ENCODE measurements at regions not wholly inside any gene's neighbourhood (a gene's known extent, or its start where the extent isn't known, plus 50 kb on each side); places are given as distances from the start of the nearest gene placed in this dataset.

DNA sequence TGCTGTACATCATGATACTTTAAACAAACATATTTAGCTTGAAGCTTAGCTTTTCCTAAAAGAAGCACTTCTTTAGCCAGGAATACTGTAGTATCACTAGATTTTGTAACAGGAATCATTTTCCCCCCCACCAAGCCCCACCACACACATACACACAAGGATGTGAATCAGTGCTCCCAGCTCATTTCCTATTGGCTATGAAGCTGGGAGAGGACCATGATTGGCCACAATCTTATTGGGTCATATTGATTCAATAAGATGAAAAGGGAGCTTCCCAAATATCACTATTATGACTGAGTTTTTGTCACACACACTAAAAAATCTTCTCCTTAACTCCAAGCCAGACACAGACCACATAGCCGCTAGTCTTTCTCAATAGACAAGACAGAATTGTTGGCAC lies 140.5 kb upstream of the TNFAIP3 start:
- H3K9ac ChIP-seq (ENCODE audit: low read length), result no peak overlapping the region
- no peak for DNase-seq
- H3K27ac ChIP-seq (ENCODE audit: low read length), result no peak overlapping the region
- no peaks in the 10 kb centered on the region for H3K9me2 ChIP-seq (replicated peaks; ENCODE audit: insufficient read depth, low read length)
- H3K9me3 ChIP-seq (ENCODE audit: low read length), result no peaks in the 10 kb centered on the region
- H3K4me2 ChIP-seq (ENCODE audit: low read depth, low read length, poor library complexity, severe bottlenecking), result no peak overlapping the region
- H3K79me2 ChIP-seq (ENCODE audit: low read length), result no peaks in the 10 kb centered on the region
- no peak overlapping the region for H2AFZ ChIP-seq (ENCODE audit: low read length)
- no peaks in the 10 kb centered on the region for H4K20me1 ChIP-seq (ENCODE audit: insufficient read depth, low read depth, low read length)
- H3K4me1 ChIP-seq (ENCODE audit: low read length), result no peaks in the 10 kb centered on the region
- no peaks in the 10 kb centered on the region for H3K27me3 ChIP-seq (ENCODE audit: low read length)
- H3K36me3 ChIP-seq (ENCODE audit: insufficient read depth, low read length), result no peaks in the 10 kb centered on the region
- H3K4me3 ChIP-seq (ENCODE audit: low read length), result no peak overlapping the region

DNA sequence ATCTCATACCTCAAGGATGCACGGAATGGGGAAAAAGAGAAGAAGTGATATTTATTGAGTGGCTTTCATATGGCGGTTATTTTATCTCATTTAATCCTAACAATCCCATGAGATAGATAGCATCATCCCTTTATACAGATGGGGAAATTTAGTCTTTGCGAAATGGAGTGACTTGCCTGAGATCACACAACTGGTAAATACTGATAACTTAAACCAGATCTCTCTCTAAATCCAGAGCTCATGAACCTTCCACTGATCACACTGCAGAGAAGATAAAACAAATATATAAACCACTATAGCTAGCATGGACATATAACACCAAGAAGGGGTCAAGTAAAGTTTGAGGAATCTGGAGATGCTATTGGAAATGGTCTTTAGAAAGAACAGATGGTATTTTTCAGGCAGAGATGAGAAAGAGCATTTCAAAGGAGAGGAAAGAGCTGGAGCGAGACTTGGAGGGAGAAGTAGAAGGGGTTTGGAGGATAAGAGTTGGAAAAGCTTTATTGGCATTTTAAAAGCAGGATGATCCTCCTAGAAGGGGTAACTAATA lies 139.8 kb upstream of the TNFAIP3 start:
- Histone ChIP-seq H3K4me1 (ENCODE audit: low read length) (no peaks in the 10 kb centered on the region), H3K9ac (ENCODE audit: low read length) (no peak overlapping the region), H3K4me3 (ENCODE audit: low read length) (no peak overlapping the region), H2AFZ (ENCODE audit: low read length) (no peak overlapping the region), H3K27ac (ENCODE audit: low read length) (no peak overlapping the region), H3K9me3 (ENCODE audit: low read length) (no peaks in the 10 kb centered on the region), H3K27me3 (ENCODE audit: low read length) (no peaks in the 10 kb centered on the region), H4K20me1 (ENCODE audit: insufficient read depth, low read depth, low read length) (no peaks in the 10 kb centered on the region), H3K9me2 (replicated peaks; ENCODE audit: insufficient read depth, low read length) (no peaks in the 10 kb centered on the region), H3K36me3 (ENCODE audit: insufficient read depth, low read length) (no peaks in the 10 kb centered on the region), H3K79me2 (ENCODE audit: low read length) (no peaks in the 10 kb centered on the region), H3K4me2 (ENCODE audit: low read depth, low read length, poor library complexity, severe bottlenecking) (no peak overlapping the region)
- DNase-seq, result no peak

DNA sequence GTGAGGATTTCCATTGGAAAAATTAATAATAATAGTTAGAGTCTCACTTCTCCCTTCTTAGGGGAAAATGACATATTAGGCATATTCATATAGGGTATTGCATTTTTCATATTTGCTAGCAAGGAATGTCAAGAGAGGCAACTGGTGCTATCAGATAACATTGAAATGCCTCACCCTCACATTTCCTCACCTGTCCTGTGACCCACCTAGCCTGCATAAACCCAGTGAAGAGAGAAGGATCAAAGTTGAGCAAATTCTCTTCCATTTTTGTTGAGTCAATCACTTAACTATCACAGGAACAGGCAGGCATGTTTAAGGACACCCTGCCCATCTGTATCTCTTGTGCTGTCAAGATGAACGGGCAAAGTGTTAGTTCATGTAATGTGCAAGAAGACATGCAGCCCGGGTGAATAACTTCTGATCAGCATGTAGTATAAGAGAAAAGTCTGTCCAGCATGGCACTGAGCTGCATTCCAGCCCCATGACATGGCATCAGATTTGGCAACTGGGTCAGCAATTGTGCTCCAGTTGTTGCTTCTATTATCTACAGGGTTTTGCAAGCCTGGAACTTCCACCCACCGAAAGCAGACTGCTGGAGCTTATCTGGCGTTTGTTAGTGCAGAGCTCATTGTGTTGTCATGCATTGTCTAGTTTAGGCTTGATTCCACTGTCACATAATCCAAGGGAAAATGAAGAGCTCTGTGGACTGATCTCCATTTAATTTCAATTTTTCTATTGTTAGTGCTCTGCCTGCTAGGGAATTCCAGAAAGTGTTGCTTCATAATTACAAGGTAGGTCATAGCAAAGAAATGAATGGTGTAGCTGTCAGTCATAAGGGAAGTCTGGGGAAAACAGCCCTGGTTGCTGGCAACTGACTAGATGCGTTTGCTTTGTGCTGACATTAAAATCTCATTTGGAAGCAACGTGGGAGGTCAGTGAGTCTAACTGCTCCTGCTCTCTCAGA lies 138.4 kb upstream of the TNFAIP3 start:
- DNase-seq, result no peak
- Histone ChIP-seq H3K27me3 (ENCODE audit: low read length) (no peaks in the 10 kb centered on the region), H3K4me2 (ENCODE audit: low read depth, low read length, poor library complexity, severe bottlenecking) (no peak overlapping the region), H2AFZ (ENCODE audit: low read length) (no peak overlapping the region), H3K9me3 (ENCODE audit: low read length) (no peaks in the 10 kb centered on the region), H3K27ac (ENCODE audit: low read length) (no peak overlapping the region), H4K20me1 (ENCODE audit: insufficient read depth, low read depth, low read length) (no peaks in the 10 kb centered on the region), H3K4me1 (ENCODE audit: low read length) (no peaks in the 10 kb centered on the region), H3K9me2 (replicated peaks; ENCODE audit: insufficient read depth, low read length) (no peaks in the 10 kb centered on the region), H3K79me2 (ENCODE audit: low read length) (no peaks in the 10 kb centered on the region), H3K36me3 (ENCODE audit: insufficient read depth, low read length) (no peaks in the 10 kb centered on the region), H3K9ac (ENCODE audit: low read length) (no peak overlapping the region), H3K4me3 (ENCODE audit: low read length) (no peak overlapping the region)

DNA sequence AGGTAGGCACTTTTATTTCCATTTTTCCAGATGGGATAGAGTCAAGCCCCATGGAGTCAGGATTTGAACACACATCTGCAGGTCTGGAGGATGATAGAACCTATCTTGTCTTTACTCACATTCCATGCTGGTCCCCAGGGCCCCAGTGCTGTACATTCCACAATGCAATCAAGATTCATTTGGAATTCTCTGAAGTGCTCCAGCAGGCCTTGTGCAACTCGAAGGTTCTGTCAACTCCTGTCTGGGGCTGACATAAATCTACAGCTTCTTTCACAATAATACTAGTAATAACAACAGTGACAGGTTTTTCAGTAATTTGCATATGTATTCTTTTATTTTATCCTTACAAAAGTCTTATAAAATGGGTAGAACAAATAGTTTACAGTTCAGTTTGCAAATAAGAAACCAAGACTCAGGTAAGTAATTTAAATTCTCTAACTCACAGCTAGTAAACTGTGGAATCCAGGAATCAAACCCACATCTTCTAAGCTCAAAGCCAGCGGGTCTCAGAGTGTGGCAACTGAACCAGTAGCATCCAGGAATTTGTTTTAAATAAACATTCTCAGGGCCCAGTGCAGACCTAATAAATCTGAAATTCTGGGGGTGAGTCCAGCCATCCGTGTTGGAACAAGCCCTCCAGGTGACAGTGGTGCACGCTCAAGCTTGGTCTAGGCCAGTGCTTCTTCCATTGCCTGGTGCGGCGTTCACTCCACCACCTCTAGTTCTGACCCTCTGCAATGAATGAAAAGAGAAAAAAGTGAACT lies 137.0 kb upstream of the TNFAIP3 start:
- H3K4me1 ChIP-seq (ENCODE audit: low read length), result peaks cover 7% of the 10 kb centered on the region
- no peaks in the 10 kb centered on the region for H3K79me2 ChIP-seq (ENCODE audit: low read length)
- no peaks in the 10 kb centered on the region for H3K9me3 ChIP-seq (ENCODE audit: low read length)
- H2AFZ ChIP-seq (ENCODE audit: low read length), result no peak overlapping the region
- H3K4me3 ChIP-seq (ENCODE audit: low read length), result no peak overlapping the region
- no peak overlapping the region for H3K9ac ChIP-seq (ENCODE audit: low read length)
- no peak overlapping the region for H3K27ac ChIP-seq (ENCODE audit: low read length)
- no peak overlapping the region for H3K4me2 ChIP-seq (ENCODE audit: low read depth, low read length, poor library complexity, severe bottlenecking)
- no peaks in the 10 kb centered on the region for H3K9me2 ChIP-seq (replicated peaks; ENCODE audit: insufficient read depth, low read length)
- no peaks in the 10 kb centered on the region for H4K20me1 ChIP-seq (ENCODE audit: insufficient read depth, low read depth, low read length)
- no peak for DNase-seq
- H3K27me3 ChIP-seq (ENCODE audit: low read length), result no peaks in the 10 kb centered on the region
- no peaks in the 10 kb centered on the region for H3K36me3 ChIP-seq (ENCODE audit: insufficient read depth, low read length)

DNA sequence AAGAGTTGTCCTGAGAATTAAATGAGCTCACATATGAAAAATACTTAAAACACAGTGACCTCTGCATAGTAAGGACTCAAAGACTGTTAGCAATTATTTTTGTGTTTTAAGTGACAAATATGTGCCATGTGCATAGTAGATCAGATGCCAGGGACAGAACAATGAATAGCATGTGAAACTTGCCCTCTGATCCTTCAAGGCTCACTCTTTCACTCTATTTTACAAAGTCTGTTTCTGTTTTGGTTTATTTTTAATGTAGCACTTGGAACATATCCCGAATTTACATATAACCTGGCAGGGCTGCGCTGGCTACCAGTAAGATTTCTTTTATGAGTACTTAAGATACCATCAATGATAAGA lies 135.5 kb upstream of the TNFAIP3 start:
- Histone ChIP-seq H3K4me1 (ENCODE audit: low read length) (peaks cover 15% of the 10 kb centered on the region), H3K4me3 (ENCODE audit: low read length) (no peak overlapping the region), H3K27ac (ENCODE audit: low read length) (no peak overlapping the region), H3K4me2 (ENCODE audit: low read depth, low read length, poor library complexity, severe bottlenecking) (no peak overlapping the region), H2AFZ (ENCODE audit: low read length) (no peak overlapping the region), H3K9ac (ENCODE audit: low read length) (no peak overlapping the region), H4K20me1 (ENCODE audit: insufficient read depth, low read depth, low read length) (no peaks in the 10 kb centered on the region), H3K27me3 (ENCODE audit: low read length) (no peaks in the 10 kb centered on the region), H3K9me3 (ENCODE audit: low read length) (no peaks in the 10 kb centered on the region), H3K79me2 (ENCODE audit: low read length) (no peaks in the 10 kb centered on the region), H3K36me3 (ENCODE audit: insufficient read depth, low read length) (no peaks in the 10 kb centered on the region), H3K9me2 (replicated peaks; ENCODE audit: insufficient read depth, low read length) (no peaks in the 10 kb centered on the region)
- DNase-seq, result no peak

DNA sequence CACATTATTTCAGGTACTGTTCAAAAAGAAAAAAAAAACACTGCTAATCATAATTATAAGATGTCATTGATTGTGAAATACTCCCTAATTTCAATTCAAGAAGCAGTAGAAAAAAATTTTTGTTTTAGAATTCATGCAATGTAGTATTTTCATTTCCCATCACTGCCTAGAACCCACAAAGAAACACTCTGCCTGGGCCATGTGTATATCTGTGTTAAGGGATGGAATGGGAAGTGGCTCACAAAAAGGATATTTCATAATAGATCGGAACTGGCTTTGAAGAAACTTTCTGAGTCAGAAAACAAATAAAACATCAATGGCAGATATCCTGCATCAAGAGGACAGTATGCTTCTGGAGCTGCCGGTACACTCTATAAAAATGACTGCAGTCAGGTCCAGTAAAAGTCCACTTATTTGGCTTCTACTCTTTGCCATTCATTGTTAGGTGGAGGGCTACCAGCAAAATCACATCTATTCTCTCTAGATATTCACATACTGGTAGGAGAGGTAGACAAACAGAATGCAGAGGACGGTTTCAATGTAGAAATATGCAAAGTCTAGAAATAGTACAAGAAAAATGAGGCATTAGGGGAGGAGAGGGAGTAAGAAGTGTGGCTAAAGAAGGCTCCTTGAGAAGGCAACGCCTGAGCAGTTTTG lies 135.0 kb upstream of the TNFAIP3 start:
- Histone ChIP-seq H3K79me2 (ENCODE audit: low read length) (no peaks in the 10 kb centered on the region), H3K9me2 (replicated peaks; ENCODE audit: insufficient read depth, low read length) (no peaks in the 10 kb centered on the region), H3K4me2 (ENCODE audit: low read depth, low read length, poor library complexity, severe bottlenecking) (no peak overlapping the region), H3K9me3 (ENCODE audit: low read length) (no peaks in the 10 kb centered on the region), H4K20me1 (ENCODE audit: insufficient read depth, low read depth, low read length) (no peaks in the 10 kb centered on the region), H3K36me3 (ENCODE audit: insufficient read depth, low read length) (no peaks in the 10 kb centered on the region), H3K27ac (ENCODE audit: low read length) (no peak overlapping the region), H3K4me3 (ENCODE audit: low read length) (no peak overlapping the region), H3K9ac (ENCODE audit: low read length) (no peak overlapping the region), H3K27me3 (ENCODE audit: low read length) (no peaks in the 10 kb centered on the region), H3K4me1 (ENCODE audit: low read length) (peaks cover 18% of the 10 kb centered on the region), H2AFZ (ENCODE audit: low read length) (no peak overlapping the region)
- no peak for DNase-seq

DNA sequence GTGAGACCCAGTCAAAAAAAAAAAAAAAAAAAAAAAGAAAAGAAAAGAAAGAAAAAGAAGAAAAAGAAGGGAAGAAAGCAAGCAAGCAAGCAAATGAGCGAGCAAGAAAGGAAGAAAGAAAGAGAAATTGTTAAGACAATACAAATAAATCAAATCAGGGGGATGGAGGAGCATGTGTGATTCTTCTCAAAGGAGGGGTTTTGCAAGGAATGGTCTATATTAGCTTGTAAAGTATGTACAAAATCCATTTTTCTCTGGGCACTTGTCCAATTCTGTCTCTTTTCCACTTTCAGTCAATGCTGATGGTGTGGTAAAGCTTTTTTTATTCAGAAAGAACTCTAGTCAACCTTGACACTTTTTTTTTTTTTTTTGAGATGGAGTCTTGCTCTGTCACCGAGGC lies 133.7 kb upstream of the TNFAIP3 start:
- Histone ChIP-seq H3K4me2 (ENCODE audit: low read depth, low read length, poor library complexity, severe bottlenecking) (no peak overlapping the region), H4K20me1 (ENCODE audit: insufficient read depth, low read depth, low read length) (no peaks in the 10 kb centered on the region), H2AFZ (ENCODE audit: low read length) (no peak overlapping the region), H3K9me2 (replicated peaks; ENCODE audit: insufficient read depth, low read length) (no peaks in the 10 kb centered on the region), H3K79me2 (ENCODE audit: low read length) (no peaks in the 10 kb centered on the region), H3K9ac (ENCODE audit: low read length) (no peak overlapping the region), H3K36me3 (ENCODE audit: insufficient read depth, low read length) (no peaks in the 10 kb centered on the region), H3K27ac (ENCODE audit: low read length) (no peak overlapping the region), H3K9me3 (ENCODE audit: low read length) (no peaks in the 10 kb centered on the region), H3K27me3 (ENCODE audit: low read length) (no peaks in the 10 kb centered on the region), H3K4me3 (ENCODE audit: low read length) (no peak overlapping the region), H3K4me1 (ENCODE audit: low read length) (peaks cover 18% of the 10 kb centered on the region)
- DNase-seq, result no peak
